ENCODE measurements at regions not wholly inside any gene's neighbourhood (a gene's known extent, or its start where the extent isn't known, plus 50 kb on each side); places are given as distances from the start of the nearest gene placed in this dataset.

DNA sequence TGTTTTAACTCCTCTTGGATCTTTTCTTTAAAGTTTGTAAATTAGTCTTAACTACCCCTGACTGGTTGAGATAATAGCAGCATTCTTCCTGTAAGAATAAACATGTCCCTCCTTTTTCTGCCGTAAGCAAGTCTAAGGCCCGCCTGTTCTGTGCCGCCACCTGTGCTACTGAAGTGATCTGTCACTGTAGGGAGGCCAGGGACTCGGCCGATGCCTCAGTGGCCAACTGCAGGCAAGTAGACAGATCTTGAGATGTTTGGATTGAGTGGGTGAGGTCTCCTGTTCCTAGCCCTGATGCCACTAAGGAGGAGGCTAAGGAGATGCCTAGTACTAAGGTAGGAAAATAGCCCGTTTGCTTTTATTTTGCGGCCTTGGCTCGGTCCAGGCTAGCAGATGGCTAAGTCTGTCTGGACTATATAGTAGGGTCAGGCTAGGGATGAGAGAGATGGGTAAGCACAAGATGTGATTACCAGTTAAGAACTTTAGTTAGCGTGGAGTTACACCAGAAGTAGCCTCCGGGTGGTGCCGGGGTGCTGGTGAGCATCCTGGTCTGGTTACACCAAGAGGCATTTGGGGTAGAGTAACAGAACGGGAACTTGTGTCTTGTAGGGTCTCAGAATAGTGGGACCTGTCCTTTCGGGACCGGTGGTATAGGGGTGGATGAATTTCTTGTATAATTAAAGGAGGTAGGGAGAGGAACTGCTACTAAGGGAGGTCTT, 584.2 kb downstream of the SUCLG1 start:
- DNase-seq (no peak), ATAC-seq (no peak)
- Mint-ChIP-seq H3K27me3 (no peaks in the 10 kb centered on the region), H3K4me3 (no peak overlapping the region), H3K27ac (no peak overlapping the region), H3K36me3 (ENCODE audit: low read depth) (peaks cover 5% of the 10 kb centered on the region), H3K4me1 (no peaks in the 10 kb centered on the region)
- H3K9me3 ChIP-seq (ENCODE audit: control insufficient read depth, low read length, poor library complexity, severe bottlenecking), result no peaks in the 10 kb centered on the region

DNA sequence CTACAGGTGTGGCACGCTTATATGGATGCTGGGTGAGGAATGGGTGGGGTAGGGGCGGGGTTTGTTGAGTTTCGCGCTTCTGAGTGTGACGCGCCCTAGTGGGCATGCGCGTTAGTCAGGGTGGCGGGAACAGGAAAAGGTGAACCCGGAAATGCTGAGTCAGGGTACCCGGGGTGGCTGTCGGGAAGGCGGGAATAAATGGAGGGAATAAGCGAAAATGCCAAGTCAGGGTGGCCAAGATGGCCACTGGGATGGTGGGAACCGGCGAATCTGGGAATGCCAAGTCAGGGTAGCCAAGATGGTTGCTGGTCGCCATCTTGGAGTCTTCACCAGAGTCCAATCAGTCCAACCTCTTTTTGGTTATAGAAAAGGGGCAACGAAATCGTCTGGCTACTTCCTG, 585.0 kb downstream of the SUCLG1 start:
- no peaks in the 10 kb centered on the region for H3K9me3 ChIP-seq (ENCODE audit: control insufficient read depth, low read length, poor library complexity, severe bottlenecking)
- H3K27me3 Mint-ChIP-seq, result no peaks in the 10 kb centered on the region
- H3K4me1 Mint-ChIP-seq, result no peaks in the 10 kb centered on the region
- ATAC-seq (no peak), DNase-seq (no peak)
- no peak overlapping the region for H3K27ac Mint-ChIP-seq
- H3K36me3 Mint-ChIP-seq (ENCODE audit: low read depth), result peaks cover 5% of the 10 kb centered on the region
- H3K4me3 Mint-ChIP-seq, result no peak overlapping the region

DNA sequence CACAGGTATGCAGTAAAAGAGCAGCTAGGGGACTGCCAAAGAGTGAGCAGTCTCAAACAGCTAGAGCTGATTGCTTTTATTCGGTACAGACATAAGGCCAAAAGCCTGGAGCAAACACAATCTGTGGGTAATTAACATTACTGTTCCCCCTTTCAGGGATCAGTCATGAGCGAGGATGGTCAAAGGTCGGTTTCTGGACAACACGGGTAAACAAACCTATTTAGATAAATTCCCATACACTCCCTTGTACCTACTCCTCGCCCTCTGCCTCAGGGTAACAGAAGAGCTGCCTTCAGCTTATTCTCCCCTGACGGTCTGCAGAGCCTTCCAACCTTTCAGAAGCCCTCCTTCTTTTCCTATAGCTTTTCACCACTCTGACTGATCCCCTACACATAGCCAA, 586.0 kb downstream of the SUCLG1 start:
- no peaks in the 10 kb centered on the region for H3K9me3 ChIP-seq (ENCODE audit: control insufficient read depth, low read length, poor library complexity, severe bottlenecking)
- Mint-ChIP-seq H3K36me3 (ENCODE audit: low read depth) (peaks cover 5% of the 10 kb centered on the region), H3K27me3 (no peaks in the 10 kb centered on the region), H3K27ac (no peak overlapping the region), H3K4me1 (no peaks in the 10 kb centered on the region), H3K4me3 (no peak overlapping the region)
- DNase-seq (no peak), ATAC-seq (no peak)

DNA sequence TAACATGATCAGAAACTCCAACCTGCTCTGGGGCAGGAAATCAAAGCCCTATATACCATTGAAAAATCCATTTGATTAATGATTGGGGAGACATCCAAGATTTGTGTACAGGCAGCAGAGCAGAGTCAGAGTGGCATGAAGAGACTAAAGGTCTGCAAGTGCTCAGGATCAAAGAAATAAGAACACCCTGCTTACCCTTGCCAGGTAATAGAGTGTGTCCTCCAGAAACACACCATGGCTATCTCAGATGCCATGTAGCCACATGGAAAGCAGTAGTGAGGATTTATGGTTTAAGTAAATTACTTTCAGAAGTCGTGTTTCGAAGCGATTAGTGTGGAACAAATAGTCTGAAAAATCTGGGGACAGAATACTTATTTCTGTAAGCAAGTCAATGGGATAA, 592.9 kb downstream of the SUCLG1 start:
- Mint-ChIP-seq H3K27ac (no peak overlapping the region), H3K4me3 (no peak overlapping the region), H3K36me3 (ENCODE audit: low read depth) (no peaks in the 10 kb centered on the region), H3K27me3 (peaks cover 5% of the 10 kb centered on the region), H3K4me1 (no peaks in the 10 kb centered on the region)
- ATAC-seq (no peak), DNase-seq (no peak)
- no peaks in the 10 kb centered on the region for H3K9me3 ChIP-seq (ENCODE audit: control insufficient read depth, low read length, poor library complexity, severe bottlenecking)

DNA sequence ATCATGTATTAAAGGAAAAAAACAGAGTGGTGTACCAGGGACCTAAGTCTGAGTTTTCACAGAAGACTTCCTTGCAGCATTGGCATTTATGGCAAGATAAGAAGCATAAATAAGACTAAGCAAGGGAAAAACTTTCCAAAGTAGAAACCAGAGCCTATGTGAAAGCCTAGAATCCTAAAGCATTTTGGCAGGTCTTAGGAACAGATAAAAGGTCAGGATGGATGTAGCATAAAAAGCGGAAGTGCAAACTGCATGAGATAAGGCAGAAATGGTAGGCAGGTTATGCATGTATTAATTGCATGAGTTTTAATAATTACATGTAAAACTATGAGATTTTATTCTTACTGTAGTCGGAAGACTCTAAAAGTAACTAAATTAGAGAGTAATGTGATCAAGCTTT, 596.5 kb downstream of the SUCLG1 start:
- Mint-ChIP-seq H3K27ac (no peak overlapping the region), H3K36me3 (ENCODE audit: low read depth) (no peaks in the 10 kb centered on the region), H3K4me1 (no peaks in the 10 kb centered on the region), H3K27me3 (peaks cover 5% of the 10 kb centered on the region), H3K4me3 (no peak overlapping the region)
- ATAC-seq (no peak), DNase-seq (no peak)
- H3K9me3 ChIP-seq (ENCODE audit: control insufficient read depth, low read length, poor library complexity, severe bottlenecking), result no peaks in the 10 kb centered on the region

DNA sequence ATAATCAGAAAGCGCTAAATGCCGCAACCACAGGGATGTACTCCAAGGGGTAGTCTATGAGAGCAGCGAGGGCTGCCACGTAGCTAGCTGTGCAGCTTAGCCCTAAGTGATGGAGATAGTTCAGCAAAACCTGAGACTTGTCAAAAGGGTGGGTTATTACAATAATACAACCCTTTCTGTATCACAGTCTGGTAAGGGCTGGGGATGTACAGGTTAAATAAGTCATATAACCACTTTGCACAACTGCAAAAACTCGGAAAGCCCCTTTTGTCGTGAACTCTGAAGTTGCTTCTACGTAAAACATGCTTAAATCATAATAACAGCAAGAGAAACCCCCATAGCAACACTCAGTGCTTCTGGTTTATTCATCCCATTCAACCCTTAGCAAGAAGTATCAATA, 598.8 kb downstream of the SUCLG1 start:
- H3K4me1 Mint-ChIP-seq, result no peaks in the 10 kb centered on the region
- peaks cover 5% of the 10 kb centered on the region for H3K27me3 Mint-ChIP-seq
- no peaks in the 10 kb centered on the region for H3K9me3 ChIP-seq (ENCODE audit: control insufficient read depth, low read length, poor library complexity, severe bottlenecking)
- no peaks in the 10 kb centered on the region for H3K36me3 Mint-ChIP-seq (ENCODE audit: low read depth)
- H3K4me3 Mint-ChIP-seq, result no peak overlapping the region
- DNase-seq (no peak), ATAC-seq (no peak)
- H3K27ac Mint-ChIP-seq, result no peak overlapping the region

DNA sequence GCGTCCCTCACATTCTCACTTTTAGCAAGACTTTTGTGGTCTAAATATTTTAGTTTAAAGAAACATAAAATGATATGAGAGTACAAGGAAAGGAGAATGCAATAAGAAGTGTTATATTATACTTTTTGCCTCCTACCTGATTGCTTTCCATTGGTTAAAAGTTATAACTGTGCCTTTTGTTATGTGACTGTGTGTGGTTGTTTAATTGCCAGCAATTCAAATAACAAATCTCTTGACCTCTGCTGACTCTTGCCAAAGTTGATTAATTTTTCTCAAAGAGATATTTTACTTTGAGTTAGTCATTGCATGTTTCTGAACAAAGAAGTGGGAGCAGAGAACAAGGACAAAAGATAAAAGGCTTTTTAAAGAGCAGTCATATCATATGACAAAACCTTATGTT, 599.5 kb downstream of the SUCLG1 start:
- Mint-ChIP-seq H3K36me3 (ENCODE audit: low read depth) (no peaks in the 10 kb centered on the region), H3K27ac (no peak overlapping the region), H3K4me3 (no peak overlapping the region), H3K4me1 (no peaks in the 10 kb centered on the region), H3K27me3 (peaks cover 5% of the 10 kb centered on the region)
- H3K9me3 ChIP-seq (ENCODE audit: control insufficient read depth, low read length, poor library complexity, severe bottlenecking), result no peaks in the 10 kb centered on the region
- no peak for ATAC-seq
- DNase-seq, result no peak

DNA sequence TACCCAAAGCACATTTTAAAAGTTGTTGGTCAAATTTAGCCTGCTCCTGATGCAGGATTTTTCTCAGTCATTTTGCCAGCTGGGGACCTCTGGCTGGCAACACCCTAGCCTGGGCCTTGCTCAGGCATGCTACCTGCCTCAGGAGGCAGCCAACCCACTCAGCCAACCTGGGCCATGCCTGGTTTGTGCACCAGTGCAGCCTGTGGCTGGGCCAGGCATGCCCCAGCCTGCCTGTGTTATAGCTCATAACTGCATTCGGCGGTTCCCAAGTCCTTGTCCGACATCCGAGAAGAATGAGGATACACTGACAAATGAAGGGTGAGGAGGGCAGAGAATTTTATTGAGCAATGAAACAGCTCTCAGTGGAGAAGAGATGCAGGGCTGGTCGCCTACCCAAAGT, 608.0 kb downstream of the SUCLG1 start:
- H3K27ac Mint-ChIP-seq, result no peak overlapping the region
- no peaks in the 10 kb centered on the region for H3K36me3 Mint-ChIP-seq (ENCODE audit: low read depth)
- no peaks in the 10 kb centered on the region for H3K9me3 ChIP-seq (ENCODE audit: control insufficient read depth, low read length, poor library complexity, severe bottlenecking)
- no peaks in the 10 kb centered on the region for H3K4me1 Mint-ChIP-seq
- no peaks in the 10 kb centered on the region for H3K27me3 Mint-ChIP-seq
- ATAC-seq (no peak), DNase-seq (no peak)
- no peak overlapping the region for H3K4me3 Mint-ChIP-seq

DNA sequence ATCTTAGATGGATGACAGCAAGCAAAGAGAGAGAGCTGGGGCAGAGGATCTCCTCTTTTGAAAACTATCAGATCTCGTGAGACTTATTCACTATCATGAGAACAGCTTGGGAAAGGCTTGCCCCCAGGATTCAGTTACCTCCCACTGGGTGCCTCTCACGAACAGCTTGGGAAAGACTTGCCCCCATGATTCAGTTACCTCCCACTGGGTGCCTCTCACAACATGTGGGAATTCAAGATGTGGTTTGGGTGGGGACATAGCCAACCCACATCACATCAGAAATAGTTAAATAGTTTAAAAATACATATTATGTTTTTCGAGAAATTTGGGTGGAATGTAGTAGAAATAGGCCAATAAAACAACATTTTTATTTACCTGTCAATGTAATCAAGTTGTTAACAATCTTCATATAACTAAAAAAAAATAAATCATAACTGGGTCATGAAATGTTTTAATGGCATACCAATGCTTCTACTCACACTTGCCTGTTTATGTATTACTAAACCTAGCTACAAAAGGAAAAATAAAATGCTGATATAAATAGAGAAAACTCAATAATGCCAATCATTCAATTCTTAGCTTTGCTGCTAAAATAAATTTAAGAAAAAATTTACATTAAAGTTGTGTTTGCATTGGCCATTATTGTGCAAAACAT, 608.9 kb downstream of the SUCLG1 start:
- DNase-seq (no peak), ATAC-seq (no peak)
- no peaks in the 10 kb centered on the region for H3K36me3 Mint-ChIP-seq (ENCODE audit: low read depth)
- no peak overlapping the region for H3K4me3 Mint-ChIP-seq
- no peaks in the 10 kb centered on the region for H3K9me3 ChIP-seq (ENCODE audit: control insufficient read depth, low read length, poor library complexity, severe bottlenecking)
- H3K27ac Mint-ChIP-seq, result no peak overlapping the region
- H3K27me3 Mint-ChIP-seq, result no peaks in the 10 kb centered on the region
- H3K4me1 Mint-ChIP-seq, result no peaks in the 10 kb centered on the region

DNA sequence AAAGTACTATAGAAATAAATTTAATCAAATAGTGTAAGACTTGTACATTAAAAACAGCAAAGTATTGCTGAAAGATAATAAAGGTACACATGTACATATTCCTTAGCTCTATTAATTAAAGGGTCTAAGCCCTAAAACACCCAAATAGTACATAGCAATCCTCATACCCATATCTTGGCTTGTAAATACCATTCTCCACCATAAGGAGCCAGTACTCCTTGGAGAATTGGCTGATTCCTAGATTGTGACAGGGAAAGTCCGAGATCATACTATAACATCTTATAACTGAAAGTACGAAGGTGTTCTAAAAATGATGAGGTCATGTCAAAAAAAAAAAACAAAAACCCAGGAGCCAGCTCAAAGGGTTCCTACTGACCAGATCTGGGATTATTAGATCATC, 614.6 kb downstream of the SUCLG1 start:
- DNase-seq, result no peak
- H3K27me3 Mint-ChIP-seq, result no peaks in the 10 kb centered on the region

DNA sequence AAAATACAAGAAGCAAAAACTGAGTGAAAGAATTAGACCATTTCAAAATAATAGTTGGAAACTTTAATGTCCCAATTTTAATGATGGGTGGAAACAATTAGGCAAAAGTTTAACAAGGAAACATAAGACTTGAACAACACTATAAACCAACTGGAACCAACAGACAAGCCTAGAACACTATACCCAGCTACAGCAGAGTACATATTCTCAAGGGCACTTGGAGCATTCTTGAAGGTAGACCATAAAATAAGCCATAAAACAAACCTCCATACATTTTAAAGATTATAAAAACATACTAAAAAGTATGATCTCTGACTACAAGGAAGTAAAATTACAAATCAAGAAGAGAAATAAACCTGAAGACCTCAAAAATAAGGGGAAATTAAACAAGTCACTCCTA, 616.7 kb downstream of the SUCLG1 start:
- no peak for DNase-seq
- no peaks in the 10 kb centered on the region for H3K27me3 Mint-ChIP-seq
- H3K27ac Mint-ChIP-seq, result no peak overlapping the region
- ATAC-seq, result no peak
- no peaks in the 10 kb centered on the region for H3K4me1 Mint-ChIP-seq
- H3K9me3 ChIP-seq (ENCODE audit: control insufficient read depth, low read length, poor library complexity, severe bottlenecking), result no peaks in the 10 kb centered on the region
- H3K4me3 Mint-ChIP-seq, result no peak overlapping the region
- H3K36me3 Mint-ChIP-seq (ENCODE audit: low read depth), result no peaks in the 10 kb centered on the region

More for the DNA sequence above, 614.6 kb downstream of the SUCLG1 start:
- no peak overlapping the region for H3K27ac Mint-ChIP-seq
- no peaks in the 10 kb centered on the region for H3K9me3 ChIP-seq (ENCODE audit: control insufficient read depth, low read length, poor library complexity, severe bottlenecking)
- no peaks in the 10 kb centered on the region for H3K36me3 Mint-ChIP-seq (ENCODE audit: low read depth)
- no peaks in the 10 kb centered on the region for H3K4me1 Mint-ChIP-seq
- no peak overlapping the region for H3K4me3 Mint-ChIP-seq
- ATAC-seq, result no peak

DNA sequence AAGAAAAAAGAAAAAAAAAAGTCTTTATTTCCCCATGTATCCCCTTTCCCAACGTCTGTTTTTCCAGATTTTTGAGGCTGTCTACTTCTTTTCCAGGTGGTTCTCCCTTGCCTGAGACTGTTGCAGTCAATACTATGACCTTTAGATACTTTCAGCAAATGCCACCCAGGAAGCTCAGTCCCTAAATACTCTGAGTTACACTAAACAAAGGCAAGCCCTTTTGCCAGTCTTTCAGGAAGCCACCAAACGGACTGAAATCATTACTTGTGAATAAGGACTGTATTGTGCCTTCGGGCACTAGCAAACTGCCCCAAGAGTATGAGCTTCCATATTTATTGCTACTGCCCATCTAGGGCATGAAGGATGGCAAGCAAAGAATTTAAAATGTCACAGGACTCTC, 621.3 kb downstream of the SUCLG1 start:
- ATAC-seq (no peak), DNase-seq (no peak)
- H3K27me3 Mint-ChIP-seq, result peaks cover 4% of the 10 kb centered on the region
- no peaks in the 10 kb centered on the region for H3K9me3 ChIP-seq (ENCODE audit: control insufficient read depth, low read length, poor library complexity, severe bottlenecking)
- H3K4me3 Mint-ChIP-seq, result no peak overlapping the region
- no peaks in the 10 kb centered on the region for H3K4me1 Mint-ChIP-seq
- H3K36me3 Mint-ChIP-seq (ENCODE audit: low read depth), result no peaks in the 10 kb centered on the region
- H3K27ac Mint-ChIP-seq, result no peak overlapping the region

DNA sequence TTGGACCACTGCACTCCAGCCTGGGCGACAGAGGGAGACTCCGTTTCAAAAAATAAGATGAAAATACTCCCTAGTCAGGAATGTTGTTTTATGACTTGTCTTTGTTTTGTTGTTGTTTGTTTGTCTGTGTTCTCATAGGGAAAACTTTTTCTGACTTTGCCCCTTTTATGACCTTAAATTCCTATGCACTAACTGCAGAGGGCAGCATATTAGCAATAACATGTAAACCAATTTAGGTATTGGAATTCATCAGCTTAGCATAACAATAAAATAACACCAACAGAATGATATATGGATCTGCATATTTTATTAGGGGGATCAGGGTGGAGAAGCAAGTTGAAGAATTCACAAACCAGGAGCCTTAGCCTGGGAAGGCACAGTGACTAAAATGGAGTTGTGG, 631.5 kb downstream of the SUCLG1 start:
- no peaks in the 10 kb centered on the region for H3K9me3 ChIP-seq (ENCODE audit: control insufficient read depth, low read length, poor library complexity, severe bottlenecking)
- Mint-ChIP-seq H3K4me3 (no peak overlapping the region), H3K27ac (no peak overlapping the region), H3K4me1 (no peaks in the 10 kb centered on the region), H3K27me3 (peaks cover 7% of the 10 kb centered on the region), H3K36me3 (ENCODE audit: low read depth) (no peaks in the 10 kb centered on the region)
- no peak for ATAC-seq
- DNase-seq, result no peak

DNA sequence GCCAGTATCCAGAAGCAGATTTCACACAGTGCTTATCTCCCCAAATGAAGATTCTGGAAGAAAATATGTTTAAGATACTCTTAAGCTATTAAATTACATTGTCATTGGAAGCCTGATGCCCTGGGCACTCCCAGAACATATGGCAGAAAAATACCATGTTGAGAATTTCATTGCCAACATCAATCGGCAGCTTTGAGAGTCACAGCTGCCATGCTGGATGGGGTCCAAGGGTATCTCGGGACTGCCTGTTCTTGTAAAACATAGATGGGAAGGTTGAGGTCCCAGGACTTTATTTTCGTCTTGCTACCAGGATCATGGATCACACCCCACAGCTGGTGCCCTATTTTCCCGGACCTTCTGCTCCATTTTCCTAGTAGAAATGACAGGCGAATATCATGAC, 632.5 kb downstream of the SUCLG1 start:
- no peak for DNase-seq
- no peaks in the 10 kb centered on the region for H3K4me1 Mint-ChIP-seq
- no peak overlapping the region for H3K4me3 Mint-ChIP-seq
- H3K27ac Mint-ChIP-seq, result no peak overlapping the region
- H3K27me3 Mint-ChIP-seq, result peaks cover 10% of the 10 kb centered on the region
- H3K9me3 ChIP-seq (ENCODE audit: control insufficient read depth, low read length, poor library complexity, severe bottlenecking), result no peaks in the 10 kb centered on the region
- no peaks in the 10 kb centered on the region for H3K36me3 Mint-ChIP-seq (ENCODE audit: low read depth)
- ATAC-seq, result no peak
